Gastroesophageal sphincter (tissue), 3 donors: ENCODE measurements at regions not wholly inside any gene's neighbourhood (a gene's known extent, or its start where the extent isn't known, plus 50 kb on each side); places are given as distances from the start of the nearest gene placed in this dataset.

Source experiments
- EP300 ChIP-seq: sonication (generic); formaldehyde crosslinking; IDR thresholded peaks from one replicate; pipeline ENCODE4 v1.6.1; 2017; ENCODE audit warnings: antibody characterized with exemption, mild to moderate bottlenecking
- POLR2A ChIP-seq, 2 donors: fragments of 450-650 bp; IDR thresholded peaks; one replicate each; pipeline ENCODE4 v1.6.1; 2017; ENCODE audit warnings: antibody characterized with exemption in 2 of 2, mild to moderate bottlenecking in 2 of 2, moderate library complexity in 1 of 2
- POLR2AphosphoS5 ChIP-seq: sonication (generic); formaldehyde crosslinking; IDR thresholded peaks from one replicate; pipeline ENCODE4 v1.6.1; 2017; ENCODE audit warnings: antibody characterized with exemption
- TF ChIP-seq, protein P1 (sequence below), 4 experiments: fragments of 200-600 bp in 2 of 4; fragments of 450-650 bp in 2 of 4; sonication (generic) in 1 of 4; IDR thresholded peaks; one replicate each; pipeline ENCODE4 v1.5.1; 2017 to 2019; ENCODE audit warnings: antibody characterized with exemption in 4 of 4, mild to moderate bottlenecking in 2 of 4, moderate library complexity in 2 of 4

DNA sequence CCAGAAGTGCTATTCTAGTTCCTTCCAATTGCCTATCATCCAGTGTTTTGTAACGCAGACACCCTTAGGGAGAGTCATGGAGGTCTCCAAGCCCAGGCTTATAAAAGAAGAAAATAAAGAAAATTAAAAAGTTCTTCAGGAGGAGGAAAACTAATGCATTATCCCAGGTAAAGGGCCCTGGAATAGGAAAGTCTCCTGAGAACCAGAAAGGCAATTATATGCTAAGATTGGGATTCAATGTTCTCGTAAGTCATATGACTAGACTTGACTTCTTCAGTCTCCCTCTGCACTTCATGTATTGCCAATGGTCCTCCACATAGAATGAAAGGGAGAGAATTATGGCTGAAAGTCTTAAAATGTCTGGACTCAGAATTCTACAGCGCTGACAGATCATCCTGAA lies 154.4 kb upstream of the STK32A start:
- TF ChIP-seq, protein P1, sequence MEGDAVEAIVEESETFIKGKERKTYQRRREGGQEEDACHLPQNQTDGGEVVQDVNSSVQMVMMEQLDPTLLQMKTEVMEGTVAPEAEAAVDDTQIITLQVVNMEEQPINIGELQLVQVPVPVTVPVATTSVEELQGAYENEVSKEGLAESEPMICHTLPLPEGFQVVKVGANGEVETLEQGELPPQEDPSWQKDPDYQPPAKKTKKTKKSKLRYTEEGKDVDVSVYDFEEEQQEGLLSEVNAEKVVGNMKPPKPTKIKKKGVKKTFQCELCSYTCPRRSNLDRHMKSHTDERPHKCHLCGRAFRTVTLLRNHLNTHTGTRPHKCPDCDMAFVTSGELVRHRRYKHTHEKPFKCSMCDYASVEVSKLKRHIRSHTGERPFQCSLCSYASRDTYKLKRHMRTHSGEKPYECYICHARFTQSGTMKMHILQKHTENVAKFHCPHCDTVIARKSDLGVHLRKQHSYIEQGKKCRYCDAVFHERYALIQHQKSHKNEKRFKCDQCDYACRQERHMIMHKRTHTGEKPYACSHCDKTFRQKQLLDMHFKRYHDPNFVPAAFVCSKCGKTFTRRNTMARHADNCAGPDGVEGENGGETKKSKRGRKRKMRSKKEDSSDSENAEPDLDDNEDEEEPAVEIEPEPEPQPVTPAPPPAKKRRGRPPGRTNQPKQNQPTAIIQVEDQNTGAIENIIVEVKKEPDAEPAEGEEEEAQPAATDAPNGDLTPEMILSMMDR (IDR thresholded peaks at IDR 0.05): no peak
- TF ChIP-seq POLR2A (IDR thresholded peaks at IDR 0.05) (no peak), POLR2AphosphoS5 (no peak), EP300 (no peak)
